NCI-H1105 treated with DMSO at 0.1 percent for 48 hours (cell line): ENCODE measurements at regions not wholly inside any gene's neighbourhood (a gene's known extent, or its start where the extent isn't known, plus 50 kb on each side); places are given as distances from the start of the nearest gene placed in this dataset.
"Not testable (repeated sequence)": the region's sequence is repeated elsewhere in the genome, so short reads cannot be mapped to it uniquely, and the experiment has no call there.

Source experiments
- DNase-seq: peaks from one replicate; lab custom pipeline; 2025; lab: John Stamatoyannopoulos, UW

- no peak for DNase-seq
These were observed 456.1 kb upstream of the PROX1 start for GRCh38 chr1:213531369-213532310.

GRCh38 chr1:213533125-213533524, 454.6 kb upstream of the PROX1 start:
- DNase-seq: no peak

GRCh38 chr1:213535679-213536078, 452.1 kb upstream of the PROX1 start:
- no peak for DNase-seq

GRCh38 chr1:213538251-213538650, 449.5 kb upstream of the PROX1 start:
- no peak for DNase-seq

- DNase-seq: no peak
These were observed 448.3 kb upstream of the PROX1 start for GRCh38 chr1:213539464-213539863.

- DNase-seq: no peak
These were observed 446.1 kb upstream of the PROX1 start for GRCh38 chr1:213541641-213542040.

GRCh38 chr1:213545181-213545580, 442.6 kb upstream of the PROX1 start:
- DNase-seq: not testable (repeated sequence)

GRCh38 chr1:213549982-213550381, 437.8 kb upstream of the PROX1 start:
- no peak for DNase-seq

GRCh38 chr1:213550804-213551203, 437.0 kb upstream of the PROX1 start:
- no peak for DNase-seq

- no peak for DNase-seq
These were observed 435.7 kb upstream of the PROX1 start for GRCh38 chr1:213552045-213552444.

GRCh38 chr1:213560226-213560625, 427.5 kb upstream of the PROX1 start:
- DNase-seq: no peak

- DNase-seq: no peak
These were observed 425.9 kb upstream of the PROX1 start for GRCh38 chr1:213561870-213562269.

GRCh38 chr1:213564215-213564659, 423.5 kb upstream of the PROX1 start:
- DNase-seq: no peak

- DNase-seq: peak; percentile 15
These were observed 418.6 kb upstream of the PROX1 start for GRCh38 chr1:213568929-213569815.

- DNase-seq: no peak
These were observed 418.0 kb upstream of the PROX1 start for GRCh38 chr1:213569816-213570150.

GRCh38 chr1:213570487-213570886, 417.3 kb upstream of the PROX1 start:
- no peak for DNase-seq

GRCh38 chr1:213571419-213571818, 416.4 kb upstream of the PROX1 start:
- no peak for DNase-seq

- no peak for DNase-seq
These were observed 415.9 kb upstream of the PROX1 start for GRCh38 chr1:213571843-213572242.

- DNase-seq: no peak
These were observed 414.7 kb upstream of the PROX1 start for GRCh38 chr1:213572912-213573647.

- no peak for DNase-seq
These were observed 414.1 kb upstream of the PROX1 start for GRCh38 chr1:213573648-213574009.

GRCh38 chr1:213582976-213583567, 404.7 kb upstream of the PROX1 start:
- no peak for DNase-seq

GRCh38 chr1:213584272-213584671, 403.5 kb upstream of the PROX1 start:
- no peak for DNase-seq
